Hepatocyte (in vitro differentiated cells): ENCODE measurements at regions not wholly inside any gene's neighbourhood (a gene's known extent, or its start where the extent isn't known, plus 50 kb on each side); places are given as distances from the start of the nearest gene placed in this dataset.

Experiments
- EZH2 ChIP-seq: fragments of 200-600 bp; sonication (generic); IDR thresholded peaks from 2 replicates; pipeline ENCODE4 v1.6.1; 2016; ENCODE audit warnings: antibody characterized with exemption, mild to moderate bottlenecking, borderline replicate concordance
- EZH2phosphoT487 ChIP-seq: fragments of 200-600 bp; sonication (generic); IDR thresholded peaks from one replicate; pipeline ENCODE4 v1.6.1; 2018; ENCODE audit warnings: antibody characterized with exemption, mild to moderate bottlenecking, low read depth, moderate library complexity; ENCODE audit not compliant: unreplicated experiment, severe bottlenecking
- TF ChIP-seq, protein P1 (sequence below): fragments of 200-600 bp; sonication (generic); IDR thresholded peaks from 2 replicates; pipeline ENCODE4 v1.5.1; 2016; ENCODE audit warnings: antibody characterized with exemption, mild to moderate bottlenecking; ENCODE audit not compliant: poor library complexity

DNA sequence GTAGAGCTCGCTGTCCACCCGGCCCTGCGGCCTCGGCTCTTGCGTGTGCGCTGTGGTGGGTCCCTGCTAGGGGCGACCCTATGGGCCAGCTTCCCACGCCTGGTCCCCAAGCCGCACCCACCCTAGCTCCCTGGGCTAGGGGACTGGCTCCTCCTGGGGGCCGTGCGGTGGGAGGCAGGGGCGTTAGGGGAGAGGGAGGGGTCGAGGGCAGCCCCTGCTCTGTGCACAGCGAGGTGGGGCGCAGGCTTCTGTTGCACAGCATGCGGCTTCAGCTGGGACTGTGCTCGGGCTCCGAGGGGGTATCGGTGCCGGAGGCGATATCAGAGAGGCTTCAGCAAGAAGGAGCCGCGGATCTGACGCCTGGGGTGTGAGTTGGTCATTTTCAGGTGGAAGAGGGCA is 86.1 kb downstream of the ALG10 start:
- TF ChIP-seq, protein P1, sequence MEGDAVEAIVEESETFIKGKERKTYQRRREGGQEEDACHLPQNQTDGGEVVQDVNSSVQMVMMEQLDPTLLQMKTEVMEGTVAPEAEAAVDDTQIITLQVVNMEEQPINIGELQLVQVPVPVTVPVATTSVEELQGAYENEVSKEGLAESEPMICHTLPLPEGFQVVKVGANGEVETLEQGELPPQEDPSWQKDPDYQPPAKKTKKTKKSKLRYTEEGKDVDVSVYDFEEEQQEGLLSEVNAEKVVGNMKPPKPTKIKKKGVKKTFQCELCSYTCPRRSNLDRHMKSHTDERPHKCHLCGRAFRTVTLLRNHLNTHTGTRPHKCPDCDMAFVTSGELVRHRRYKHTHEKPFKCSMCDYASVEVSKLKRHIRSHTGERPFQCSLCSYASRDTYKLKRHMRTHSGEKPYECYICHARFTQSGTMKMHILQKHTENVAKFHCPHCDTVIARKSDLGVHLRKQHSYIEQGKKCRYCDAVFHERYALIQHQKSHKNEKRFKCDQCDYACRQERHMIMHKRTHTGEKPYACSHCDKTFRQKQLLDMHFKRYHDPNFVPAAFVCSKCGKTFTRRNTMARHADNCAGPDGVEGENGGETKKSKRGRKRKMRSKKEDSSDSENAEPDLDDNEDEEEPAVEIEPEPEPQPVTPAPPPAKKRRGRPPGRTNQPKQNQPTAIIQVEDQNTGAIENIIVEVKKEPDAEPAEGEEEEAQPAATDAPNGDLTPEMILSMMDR: no peak
- no peak for TF ChIP-seq EZH2
- no peak for TF ChIP-seq EZH2phosphoT487
